HG03159 (cell line): ENCODE measurements at regions not wholly inside any gene's neighbourhood (a gene's known extent, or its start where the extent isn't known, plus 50 kb on each side); places are given as distances from the start of the nearest gene placed in this dataset.
"Not testable (repeated sequence)": the region's sequence is repeated elsewhere in the genome, so short reads cannot be mapped to it uniquely, and the experiment has no call there.

Experiments used
- ATAC-seq: cut with Tn5 transposase; IDR thresholded peaks from one replicate; pipeline ENCODE4 v1.9.1; 2021; ENCODE audit warnings: mild to moderate bottlenecking, moderate library complexity; ENCODE audit not compliant: unreplicated experiment

DNA sequence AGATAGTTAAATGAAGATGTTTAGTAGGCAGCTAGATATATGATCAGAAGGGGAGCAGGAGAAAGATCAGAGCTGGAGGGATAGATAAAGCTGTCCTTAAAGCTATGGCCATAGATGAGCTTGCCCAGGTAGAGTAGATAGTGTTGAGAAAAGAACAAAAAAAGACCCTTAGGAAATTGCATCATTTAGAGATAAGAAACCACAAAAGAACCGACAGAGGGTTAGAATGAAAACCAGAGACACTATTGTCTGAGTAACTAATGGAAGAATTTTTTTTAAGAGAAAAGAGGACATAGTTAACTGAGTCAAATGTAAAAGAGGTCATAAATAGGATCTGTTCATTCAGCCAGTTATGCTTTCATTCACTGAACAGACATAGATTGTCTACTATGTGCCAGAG is 101.8 kb downstream of the TNFAIP3 start:
- ATAC-seq: no peak

DNA sequence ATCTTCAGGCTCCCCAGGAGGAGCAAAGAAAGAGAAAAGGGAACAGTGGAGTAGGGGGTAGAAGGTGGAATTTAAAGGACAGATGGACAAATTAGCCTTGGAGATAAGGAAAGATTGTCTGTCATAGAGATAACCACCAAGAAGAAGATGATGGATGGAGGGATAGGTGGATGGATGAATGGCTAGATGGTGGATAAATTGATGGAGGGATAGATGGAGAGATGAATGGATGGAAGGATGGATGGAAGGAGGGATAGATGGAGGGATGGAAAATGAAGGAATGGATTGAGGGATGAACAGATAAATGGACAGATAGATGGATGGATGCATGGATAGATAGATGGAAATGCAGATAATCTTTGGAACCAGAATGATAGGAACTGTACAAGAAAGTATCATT is 102.8 kb downstream of the TNFAIP3 start:
- ATAC-seq: no peak

DNA sequence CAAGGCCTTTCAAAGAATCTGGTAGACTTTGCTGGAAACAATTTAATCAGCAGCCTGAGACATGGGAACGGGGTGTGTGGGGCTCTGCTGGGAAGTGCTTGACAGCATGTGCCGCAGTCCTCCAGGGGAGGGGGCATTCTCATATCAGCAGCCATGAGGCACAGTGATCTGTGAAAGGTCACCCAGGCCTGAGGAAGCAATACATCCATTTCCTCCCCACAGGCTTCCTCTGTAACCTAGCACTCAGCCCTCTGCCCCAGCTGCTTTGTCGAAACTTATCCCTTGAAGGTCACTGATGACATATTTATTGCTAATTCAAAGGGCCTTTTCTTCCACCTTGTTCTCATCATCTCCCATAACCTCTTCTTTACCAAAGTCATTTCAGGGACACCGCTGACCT is 103.3 kb downstream of the TNFAIP3 start:
- ATAC-seq: no peak

DNA sequence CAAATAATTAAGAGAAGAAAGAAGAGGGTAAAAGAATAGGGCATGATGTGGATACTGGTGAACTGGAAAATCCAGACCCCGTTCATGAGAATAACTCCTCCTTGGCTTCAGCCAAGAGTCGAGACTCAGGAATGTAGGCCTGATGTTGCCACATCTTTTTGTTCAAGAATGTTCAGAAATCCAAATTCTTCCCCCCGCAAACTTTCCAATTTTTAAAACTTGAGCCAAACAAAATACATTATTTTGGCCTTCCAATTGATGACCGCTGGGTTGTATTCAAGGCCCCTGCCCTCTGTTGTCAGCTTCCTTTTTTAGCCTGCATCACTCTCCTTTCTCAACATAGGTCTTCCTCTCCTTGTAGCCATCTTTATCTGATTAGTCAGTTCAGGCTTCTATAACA is 106.1 kb downstream of the TNFAIP3 start:
- no peak for ATAC-seq

DNA sequence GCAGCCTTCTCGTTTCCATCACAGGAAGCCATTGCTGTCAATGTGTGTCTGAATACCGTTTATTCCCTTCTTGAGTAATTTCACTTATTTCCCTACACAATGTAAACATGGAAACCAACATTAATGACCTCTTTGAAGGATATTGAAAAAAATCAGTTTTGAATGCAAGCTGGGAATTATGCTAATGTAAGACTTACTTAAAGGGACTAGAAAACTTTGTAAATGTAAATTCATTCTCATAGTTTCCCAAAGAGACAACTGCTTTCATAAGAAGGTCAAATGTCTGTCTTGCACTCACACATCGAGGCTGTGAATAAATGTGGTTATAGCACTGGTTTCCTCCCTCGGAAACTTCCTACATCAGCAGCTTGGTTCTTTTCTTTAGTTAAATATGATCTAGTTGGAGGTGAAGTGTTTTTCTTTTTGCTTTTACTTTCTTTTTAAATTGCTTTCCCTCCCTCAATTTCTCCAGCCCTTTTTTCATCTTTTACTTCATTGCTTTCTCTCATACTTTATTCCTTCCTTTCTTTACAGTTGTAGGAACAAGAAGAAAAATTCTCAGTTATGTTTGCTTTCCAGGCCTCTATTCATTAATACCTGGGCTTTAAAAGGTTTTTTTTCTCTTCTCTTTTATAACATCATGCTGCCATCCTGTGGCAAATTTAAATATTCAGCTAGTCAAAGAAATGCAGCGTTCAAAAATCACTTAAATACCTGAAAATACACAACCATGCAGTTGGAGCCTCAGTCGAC is 108.3 kb downstream of the TNFAIP3 start:
- ATAC-seq: no peak

DNA sequence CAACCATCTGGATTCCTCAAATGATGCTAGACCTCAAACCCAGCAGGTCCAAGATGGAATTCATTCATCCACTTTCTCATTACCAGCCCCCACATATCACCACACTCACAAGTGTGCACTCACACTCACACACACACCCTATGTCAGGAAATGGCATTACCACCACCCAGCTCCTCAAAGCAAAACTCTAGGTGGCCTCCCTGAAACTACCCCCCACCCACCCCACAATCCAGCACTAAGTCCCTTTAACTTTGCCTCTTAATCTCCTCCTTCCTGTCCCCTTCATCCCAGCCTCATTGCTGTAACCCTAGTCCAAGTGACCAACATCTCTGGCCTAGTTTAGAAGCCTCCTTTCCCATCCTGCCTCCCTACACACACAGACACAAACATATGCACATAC is 109.4 kb downstream of the TNFAIP3 start:
- ATAC-seq: no peak

DNA sequence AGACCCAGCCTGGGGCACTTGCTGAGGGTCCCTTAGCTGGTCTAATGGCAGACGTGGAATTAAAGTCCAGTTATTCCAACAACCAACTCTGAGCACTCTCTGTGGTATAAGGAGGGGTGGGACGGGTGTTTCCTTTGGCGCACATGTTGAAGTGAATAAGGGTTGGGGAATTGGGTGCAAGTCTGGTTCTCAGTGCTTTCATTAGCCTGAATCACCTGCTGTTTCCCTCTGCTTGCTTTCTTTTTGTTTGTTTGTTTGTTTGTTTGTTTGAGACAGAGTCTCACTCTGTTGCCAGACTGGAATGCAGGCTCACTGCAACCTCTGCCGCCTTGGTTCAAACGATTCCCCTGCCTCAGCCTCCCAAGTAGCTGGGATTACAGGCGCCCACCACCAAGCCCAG is 110.1 kb downstream of the TNFAIP3 start:
- no peak for ATAC-seq

DNA sequence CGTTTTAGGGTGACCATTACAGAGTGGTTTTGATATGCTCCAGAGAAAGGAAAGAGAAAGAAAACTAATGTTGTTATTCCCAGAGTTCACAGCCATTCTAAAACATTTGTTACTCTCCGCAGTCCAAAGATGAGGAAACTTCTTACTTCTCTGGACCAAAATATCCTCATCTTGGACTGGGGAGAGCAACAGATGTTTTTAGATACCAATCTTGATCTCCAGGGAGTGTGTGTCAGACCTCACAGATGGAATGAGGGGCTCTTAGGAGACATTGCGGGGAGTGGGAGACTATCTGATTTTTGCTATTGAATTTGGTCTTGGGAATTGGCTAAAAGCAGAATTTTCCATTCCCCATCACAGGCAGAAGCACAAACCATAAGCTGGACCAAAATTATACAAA is 110.8 kb downstream of the TNFAIP3 start:
- ATAC-seq: no peak

DNA sequence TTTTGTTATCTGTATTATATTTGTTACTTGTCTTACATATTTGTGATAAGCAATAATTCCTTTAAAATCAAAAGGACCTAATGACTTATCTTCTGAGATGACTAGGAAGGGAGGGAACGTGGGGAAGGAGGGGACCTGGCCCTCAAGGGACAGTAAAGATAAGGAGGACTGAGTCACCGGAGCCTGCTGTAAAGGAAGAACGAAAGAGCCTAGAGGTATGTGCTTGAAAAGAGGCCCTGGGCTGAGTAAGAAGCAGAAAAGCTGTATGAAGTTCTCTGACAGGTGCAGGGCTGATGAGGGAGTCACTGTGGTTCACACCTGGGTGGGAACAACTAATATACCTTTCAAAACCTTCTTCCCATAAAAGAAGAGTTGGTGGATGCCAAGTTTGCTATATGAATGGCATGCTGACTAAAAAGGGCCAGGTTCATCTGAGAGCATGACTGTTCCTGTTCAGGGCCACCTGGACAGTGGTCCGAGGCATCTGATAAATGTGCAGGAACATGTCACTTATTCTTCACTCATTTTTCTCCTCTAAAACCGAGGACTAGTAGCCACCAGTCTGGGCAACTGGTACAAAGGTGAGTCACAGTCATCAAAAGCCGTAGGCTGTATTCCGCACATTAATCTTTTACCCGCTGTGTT is 111.3 kb downstream of the TNFAIP3 start:
- ATAC-seq: peak; percentile 45

DNA sequence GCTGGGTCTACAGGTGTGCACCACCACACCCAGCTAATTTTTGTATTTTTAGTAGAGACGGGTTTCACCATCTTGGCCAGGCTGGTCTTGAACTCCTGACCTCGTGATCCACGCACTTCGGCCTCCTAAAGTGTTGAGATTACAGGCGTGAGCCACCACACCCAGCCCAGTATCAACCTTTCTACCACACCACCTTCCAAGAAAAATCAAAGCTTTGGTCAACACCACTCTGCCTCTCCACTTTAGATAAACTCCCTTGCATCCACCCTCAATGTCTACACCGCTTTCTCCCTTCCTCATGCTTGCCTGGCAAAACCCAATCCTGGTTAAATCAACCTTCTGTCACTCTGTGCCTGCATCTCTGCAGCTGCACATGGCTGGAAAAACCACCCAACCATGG is 112.2 kb downstream of the TNFAIP3 start:
- ATAC-seq: not testable (repeated sequence)

DNA sequence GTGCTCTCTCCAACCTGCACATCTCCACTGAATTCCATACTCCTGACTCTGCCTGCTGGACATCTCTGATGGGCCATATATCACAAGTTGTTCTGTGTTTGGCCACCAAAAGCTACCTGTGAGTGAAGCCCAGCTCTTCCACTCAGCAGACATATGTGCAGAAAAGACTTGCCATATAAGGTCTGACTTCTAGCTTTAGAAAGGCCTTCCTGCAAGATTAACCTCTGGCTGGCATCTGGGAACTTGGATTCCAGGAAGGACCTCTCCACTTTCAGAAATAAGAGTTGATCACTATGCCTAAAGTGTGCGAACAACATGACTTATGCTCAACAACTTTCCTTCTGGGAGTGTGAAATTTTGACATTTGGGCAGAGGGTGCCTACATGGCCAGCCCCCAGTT is 113.7 kb downstream of the TNFAIP3 start:
- no peak for ATAC-seq

DNA sequence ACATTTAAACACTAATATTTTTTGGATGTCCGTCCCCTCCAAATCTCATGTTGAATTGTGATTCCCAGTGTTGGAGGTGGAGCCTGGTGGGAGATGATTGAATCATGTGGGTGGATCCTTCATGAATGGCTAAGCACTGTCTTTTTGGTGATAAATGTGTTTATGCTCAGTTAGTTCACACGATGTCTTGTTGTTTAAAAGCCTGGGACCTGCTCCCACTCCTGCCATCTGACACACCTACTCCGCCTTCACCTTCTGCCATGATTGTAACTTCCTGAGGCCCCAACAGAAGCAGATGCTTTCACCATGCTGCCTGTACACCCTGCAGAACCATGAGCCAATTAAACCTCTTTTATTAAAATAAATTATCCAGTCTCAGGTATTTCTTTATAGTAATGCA is 114.7 kb downstream of the TNFAIP3 start:
- no peak for ATAC-seq

DNA sequence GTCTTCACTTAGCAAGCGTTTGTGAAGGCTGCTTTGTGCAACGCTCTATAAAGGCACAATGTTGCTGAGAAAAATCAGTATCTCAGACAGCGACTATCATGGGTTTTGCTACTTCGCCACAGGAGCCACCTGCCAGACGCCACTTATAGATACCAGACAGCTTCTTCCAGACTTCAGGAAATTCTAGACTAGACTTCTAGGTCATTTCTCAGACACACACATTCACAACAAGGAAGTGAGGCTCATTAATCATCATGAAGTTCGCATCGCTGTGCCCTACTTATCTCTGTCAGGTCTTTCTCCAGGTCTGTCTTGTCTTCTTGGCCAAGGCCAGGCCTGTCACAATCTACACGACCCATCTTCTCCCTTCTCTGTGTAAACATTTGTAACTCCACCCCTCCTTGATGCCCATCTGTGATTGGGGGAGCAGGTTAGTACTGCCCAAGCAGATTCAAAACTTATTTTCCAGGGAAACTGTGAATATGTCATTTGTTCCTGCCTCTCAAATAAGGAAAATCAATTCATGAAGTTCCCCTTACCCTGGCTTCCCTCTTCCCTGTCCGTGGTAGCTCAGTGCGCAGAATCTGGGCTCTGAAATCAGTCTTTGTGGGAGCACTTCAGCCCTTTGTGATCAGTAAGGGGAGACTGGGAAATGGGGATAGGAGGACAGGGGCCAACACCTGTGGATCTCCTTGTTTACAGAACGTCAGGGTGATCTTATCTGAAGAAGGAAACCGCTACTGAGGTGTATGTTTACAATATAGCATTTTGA is 115.5 kb downstream of the TNFAIP3 start:
- ATAC-seq: no peak

DNA sequence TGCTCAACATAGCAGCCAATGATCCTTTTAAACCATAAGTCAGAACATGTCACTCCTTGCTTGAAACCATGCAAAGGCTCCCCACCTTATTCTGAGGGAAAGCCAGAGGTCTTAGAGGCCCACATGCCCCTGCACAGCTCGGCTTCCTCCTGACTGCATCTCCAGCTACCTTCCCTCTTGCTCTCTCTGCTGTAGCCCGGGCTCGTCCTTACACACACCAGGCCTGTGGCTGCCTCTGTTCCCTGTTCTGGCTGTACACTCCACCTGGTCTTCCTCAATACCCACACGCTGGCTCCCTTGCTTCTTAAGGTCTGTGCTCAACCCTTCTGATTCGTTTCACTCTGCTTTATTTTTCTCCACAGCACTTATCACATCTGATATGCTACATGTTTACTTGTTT is 116.2 kb downstream of the TNFAIP3 start:
- ATAC-seq: no peak

DNA sequence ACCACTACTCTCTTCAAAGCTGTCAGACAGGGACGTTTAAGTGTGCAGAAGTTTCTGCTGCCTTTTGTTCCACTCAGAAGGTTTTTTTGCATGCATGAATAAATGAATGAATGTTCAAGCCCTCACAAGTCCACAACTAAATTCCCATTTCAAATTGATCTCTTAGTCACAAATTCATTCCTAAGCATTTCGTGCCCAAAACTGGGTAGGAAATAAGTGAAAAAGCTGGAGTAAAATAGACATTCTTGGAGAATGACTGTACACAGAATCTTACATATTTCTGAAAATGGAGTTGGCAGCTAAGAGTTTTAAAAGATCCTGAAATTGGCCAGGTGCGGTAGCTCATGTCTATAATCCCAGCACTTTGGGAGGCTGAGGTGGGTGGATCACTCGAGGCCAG is 117.6 kb downstream of the PERP start:
- no peak for ATAC-seq

DNA sequence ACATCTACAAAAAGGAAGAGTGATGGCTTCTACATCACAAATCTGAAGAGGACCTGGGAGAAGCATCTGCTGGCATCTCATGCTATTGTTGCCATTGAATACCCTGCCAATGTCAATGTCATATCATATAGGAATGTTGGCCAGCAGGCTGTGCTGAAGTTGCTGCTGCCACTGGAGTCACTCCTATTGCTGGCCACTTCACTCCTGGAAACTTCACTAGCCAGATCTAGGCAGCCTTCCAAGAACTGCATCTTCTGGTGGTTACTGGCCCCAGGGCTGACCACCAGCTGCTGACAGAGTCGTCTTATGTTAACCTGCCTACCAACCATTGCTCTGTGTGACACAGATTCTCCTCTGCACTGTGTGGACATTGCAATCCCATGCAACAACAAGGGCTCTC is 111.8 kb downstream of the PERP start:
- ATAC-seq: no peak

DNA sequence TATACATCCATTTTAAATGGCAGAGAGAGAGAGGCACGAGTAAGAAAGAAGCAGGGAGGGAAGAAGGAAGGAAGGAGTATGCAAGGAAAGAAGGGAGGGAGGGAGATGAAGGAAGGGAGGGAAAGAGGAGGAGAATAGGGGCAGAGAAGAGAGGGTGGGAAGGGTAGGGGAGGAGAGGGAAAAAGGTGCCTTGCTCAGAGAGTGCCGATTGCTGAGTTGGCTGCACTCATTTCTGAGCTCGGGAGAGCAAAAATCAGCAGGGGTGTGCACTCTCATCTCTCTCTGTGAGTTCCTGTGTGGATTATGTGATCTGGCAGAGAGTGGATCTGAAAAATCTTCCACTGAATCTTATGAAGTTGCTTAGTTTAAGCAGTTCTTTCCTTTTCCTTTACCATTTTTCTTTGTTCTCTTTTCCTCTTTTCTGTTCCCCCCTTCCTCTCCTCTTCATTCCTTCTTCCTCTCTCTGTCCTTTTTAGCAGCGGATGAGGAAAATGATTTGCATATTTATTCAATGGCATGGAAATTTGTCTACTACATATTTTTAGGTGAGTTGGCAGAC is 108.7 kb downstream of the PERP start:
- no peak for ATAC-seq

DNA sequence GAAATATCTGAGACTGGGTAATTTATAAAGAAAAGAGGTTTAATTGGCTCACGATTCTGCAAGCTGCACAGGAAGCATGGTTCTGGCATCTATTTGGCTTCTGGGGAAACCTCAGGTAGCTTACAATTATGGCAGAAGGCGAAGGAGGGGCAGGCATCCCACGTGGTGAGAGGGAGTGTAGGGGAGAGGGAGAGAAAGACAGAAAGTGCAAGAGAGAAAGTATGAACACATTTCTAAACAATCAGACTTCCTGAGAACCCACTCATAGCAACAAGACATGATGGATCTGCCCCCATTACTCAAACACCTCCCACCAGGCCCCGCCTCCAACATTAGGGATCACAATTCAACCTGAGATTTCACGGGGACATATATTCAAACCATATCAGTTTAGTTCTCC is 107.4 kb downstream of the PERP start:
- no peak for ATAC-seq

DNA sequence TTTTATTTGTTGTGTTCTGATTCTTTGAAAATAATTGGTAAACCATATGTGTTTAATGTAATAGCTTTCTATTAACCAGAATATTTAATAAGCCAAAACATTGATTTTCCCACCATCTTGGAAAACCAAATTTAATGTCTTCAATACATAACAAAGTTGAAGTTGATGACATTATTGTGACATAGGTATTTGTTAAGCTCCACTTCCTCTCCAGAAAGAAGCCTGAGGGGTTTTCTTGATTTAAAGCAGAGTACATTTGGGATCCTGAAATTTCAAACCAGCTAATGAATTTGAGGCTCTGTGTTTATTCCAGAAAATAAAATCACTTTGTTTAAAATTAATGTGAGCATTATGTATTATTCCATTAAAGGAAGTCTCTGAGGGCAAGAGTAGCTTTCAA is 106.3 kb downstream of the PERP start:
- ATAC-seq: no peak

DNA sequence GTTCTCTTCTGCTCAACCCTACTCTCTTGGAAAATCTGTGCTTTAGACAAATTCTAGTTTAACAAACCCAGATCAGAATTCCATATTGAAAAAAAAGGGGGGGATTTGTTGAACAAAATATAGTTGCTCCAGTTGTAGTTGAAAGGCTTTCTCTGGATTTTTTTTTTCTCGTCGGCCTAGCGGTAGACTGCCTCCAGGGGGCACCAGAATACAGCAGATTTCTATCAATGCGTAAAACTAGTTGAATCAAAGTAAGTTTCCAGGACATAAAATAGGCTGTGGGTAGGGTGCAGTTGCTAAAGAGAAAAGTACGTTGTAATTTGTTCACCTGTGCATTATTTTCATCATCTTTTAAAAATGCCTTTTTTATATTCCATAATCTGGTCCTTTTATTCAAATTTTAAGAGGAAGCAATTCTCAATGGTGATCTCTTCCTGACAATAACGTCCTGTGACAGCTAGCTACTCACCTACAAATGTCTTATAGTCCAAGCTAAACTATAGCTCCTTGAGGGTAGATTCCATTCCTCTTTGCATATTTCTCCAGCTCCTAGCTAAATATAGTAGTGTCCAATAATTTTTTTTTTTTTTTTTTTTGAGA is 105.4 kb downstream of the PERP start:
- ATAC-seq: no peak
